AG20443 (cell line): ENCODE measurements at regions not wholly inside any gene's neighbourhood (a gene's known extent, or its start where the extent isn't known, plus 50 kb on each side); places are given as distances from the start of the nearest gene placed in this dataset.
A peak's percentile ranks its signal among the peaks of the same experiment; 100 is the strongest.

Experiments
- DNase-seq: peaks from one replicate; pipeline ENCODE4 v3.0.0; 2012; ENCODE audit warnings: low spot score, mixed read lengths

- no peak for DNase-seq
Observed at GRCh38 chr4:32988165-32988811, 2268.1 kb downstream of the PCDH7 start.

- DNase-seq, result no peak
Observed at GRCh38 chr4:32991663-32992062, 2271.5 kb downstream of the PCDH7 start.

- no peak for DNase-seq
Observed at GRCh38 chr4:32994981-32995881, 2275.1 kb downstream of the PCDH7 start.

- DNase-seq, result peak; percentile 21
Observed at GRCh38 chr4:33013282-33013681, 2293.1 kb downstream of the PCDH7 start.

GRCh38 chr4:33025236-33025635, 2305.1 kb downstream of the PCDH7 start:
- no peak for DNase-seq

GRCh38 chr4:33029976-33030375, 2309.8 kb downstream of the PCDH7 start:
- no peak for DNase-seq

- DNase-seq, result no peak
Observed at GRCh38 chr4:33031328-33031727, 2311.2 kb downstream of the PCDH7 start.

- DNase-seq, result no peak
Observed at GRCh38 chr4:33037464-33037863, 2317.3 kb downstream of the PCDH7 start.

GRCh38 chr4:33045334-33045733, 2325.2 kb downstream of the PCDH7 start:
- peak; percentile 6 for DNase-seq

- no peak for DNase-seq
Observed at GRCh38 chr4:33052241-33052640, 2332.1 kb downstream of the PCDH7 start.

- no peak for DNase-seq
Observed at GRCh38 chr4:33054161-33054560, 2334.0 kb downstream of the PCDH7 start.

- DNase-seq, result no peak
Observed at GRCh38 chr4:33054656-33055196, 2334.6 kb downstream of the PCDH7 start.

GRCh38 chr4:33057736-33058135, 2337.6 kb downstream of the PCDH7 start:
- DNase-seq, result no peak

- DNase-seq, result no peak
Observed at GRCh38 chr4:33058998-33059397, 2338.8 kb downstream of the PCDH7 start.

- DNase-seq, result peak; percentile 52
Observed at GRCh38 chr4:33060674-33061542, 2340.7 kb downstream of the PCDH7 start.

GRCh38 chr4:33061727-33062126, 2341.6 kb downstream of the PCDH7 start:
- DNase-seq, result no peak

GRCh38 chr4:33062155-33062806, 2342.1 kb downstream of the PCDH7 start:
- DNase-seq, result no peak

- peak; percentile 61 for DNase-seq
Observed at GRCh38 chr4:33063241-33063640, 2343.1 kb downstream of the PCDH7 start.

GRCh38 chr4:33064238-33064637, 2344.1 kb downstream of the PCDH7 start:
- DNase-seq, result no peak

GRCh38 chr4:33065749-33066148, 2345.6 kb downstream of the PCDH7 start:
- no peak for DNase-seq

- DNase-seq, result no peak
Observed at GRCh38 chr4:33067221-33067620, 2347.1 kb downstream of the PCDH7 start.

- DNase-seq, result no peak
Observed at GRCh38 chr4:33068539-33068938, 2348.4 kb downstream of the PCDH7 start.
